ENCODE measurements at regions not wholly inside any gene's neighbourhood (a gene's known extent, or its start where the extent isn't known, plus 50 kb on each side); places are given as distances from the start of the nearest gene placed in this dataset.

GRCh38 chr1:39149509-39149908, 55.0 kb upstream of the MACF1 start:
- TF ChIP-seq, protein P1, sequence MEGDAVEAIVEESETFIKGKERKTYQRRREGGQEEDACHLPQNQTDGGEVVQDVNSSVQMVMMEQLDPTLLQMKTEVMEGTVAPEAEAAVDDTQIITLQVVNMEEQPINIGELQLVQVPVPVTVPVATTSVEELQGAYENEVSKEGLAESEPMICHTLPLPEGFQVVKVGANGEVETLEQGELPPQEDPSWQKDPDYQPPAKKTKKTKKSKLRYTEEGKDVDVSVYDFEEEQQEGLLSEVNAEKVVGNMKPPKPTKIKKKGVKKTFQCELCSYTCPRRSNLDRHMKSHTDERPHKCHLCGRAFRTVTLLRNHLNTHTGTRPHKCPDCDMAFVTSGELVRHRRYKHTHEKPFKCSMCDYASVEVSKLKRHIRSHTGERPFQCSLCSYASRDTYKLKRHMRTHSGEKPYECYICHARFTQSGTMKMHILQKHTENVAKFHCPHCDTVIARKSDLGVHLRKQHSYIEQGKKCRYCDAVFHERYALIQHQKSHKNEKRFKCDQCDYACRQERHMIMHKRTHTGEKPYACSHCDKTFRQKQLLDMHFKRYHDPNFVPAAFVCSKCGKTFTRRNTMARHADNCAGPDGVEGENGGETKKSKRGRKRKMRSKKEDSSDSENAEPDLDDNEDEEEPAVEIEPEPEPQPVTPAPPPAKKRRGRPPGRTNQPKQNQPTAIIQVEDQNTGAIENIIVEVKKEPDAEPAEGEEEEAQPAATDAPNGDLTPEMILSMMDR (IDR thresholded peaks at IDR 0.05; ENCODE audit: insufficient read depth, low read length, poor library complexity, severe bottlenecking) = no peak
- H3K4me3 ChIP-seq (replicated peaks; ENCODE audit: low read depth, low read length) = no peak overlapping the region
- H3K27me3 ChIP-seq (replicated peaks; ENCODE audit: control insufficient read depth, insufficient read depth, low read length) = no peaks in the 10 kb centered on the region
- DNase-seq (ENCODE audit: extremely low read depth, insufficient read length) = no peak
- no peaks in the 10 kb centered on the region for H3K36me3 ChIP-seq (ENCODE audit: control insufficient read depth, insufficient read depth, low read length)

- no peaks in the 10 kb centered on the region for H3K27me3 ChIP-seq (replicated peaks; ENCODE audit: control insufficient read depth, insufficient read depth, low read length)
- no peaks in the 10 kb centered on the region for H3K36me3 ChIP-seq (ENCODE audit: control insufficient read depth, insufficient read depth, low read length)
- TF ChIP-seq, protein P1 (IDR thresholded peaks at IDR 0.05; ENCODE audit: insufficient read depth, low read length, poor library complexity, severe bottlenecking) = no peak
- DNase-seq (ENCODE audit: extremely low read depth, insufficient read length) = no peak
- H3K4me3 ChIP-seq (replicated peaks; ENCODE audit: low read depth, low read length) = no peak overlapping the region
Measured at GRCh38 chr1:39150779-39151178, 53.7 kb upstream of the MACF1 start.

- Histone ChIP-seq H3K36me3 (ENCODE audit: control insufficient read depth, insufficient read depth, low read length) (no peaks in the 10 kb centered on the region), H3K27me3 (replicated peaks; ENCODE audit: control insufficient read depth, insufficient read depth, low read length) (no peaks in the 10 kb centered on the region), H3K4me3 (replicated peaks; ENCODE audit: low read depth, low read length) (no peak overlapping the region)
- no peak for DNase-seq (ENCODE audit: extremely low read depth, insufficient read length)
- TF ChIP-seq, protein P1 (IDR thresholded peaks at IDR 0.05; ENCODE audit: insufficient read depth, low read length, poor library complexity, severe bottlenecking) = no peak
Measured at GRCh38 chr1:39151267-39151666, 53.2 kb upstream of the MACF1 start.

- DNase-seq (ENCODE audit: extremely low read depth, insufficient read length) = no peak
- TF ChIP-seq, protein P1 (IDR thresholded peaks at IDR 0.05; ENCODE audit: insufficient read depth, low read length, poor library complexity, severe bottlenecking) = no peak
- no peaks in the 10 kb centered on the region for H3K27me3 ChIP-seq (replicated peaks; ENCODE audit: control insufficient read depth, insufficient read depth, low read length)
- no peak overlapping the region for H3K4me3 ChIP-seq (replicated peaks; ENCODE audit: low read depth, low read length)
- no peaks in the 10 kb centered on the region for H3K36me3 ChIP-seq (ENCODE audit: control insufficient read depth, insufficient read depth, low read length)
Measured at GRCh38 chr1:39152923-39153322, 51.6 kb upstream of the MACF1 start.

DNA sequence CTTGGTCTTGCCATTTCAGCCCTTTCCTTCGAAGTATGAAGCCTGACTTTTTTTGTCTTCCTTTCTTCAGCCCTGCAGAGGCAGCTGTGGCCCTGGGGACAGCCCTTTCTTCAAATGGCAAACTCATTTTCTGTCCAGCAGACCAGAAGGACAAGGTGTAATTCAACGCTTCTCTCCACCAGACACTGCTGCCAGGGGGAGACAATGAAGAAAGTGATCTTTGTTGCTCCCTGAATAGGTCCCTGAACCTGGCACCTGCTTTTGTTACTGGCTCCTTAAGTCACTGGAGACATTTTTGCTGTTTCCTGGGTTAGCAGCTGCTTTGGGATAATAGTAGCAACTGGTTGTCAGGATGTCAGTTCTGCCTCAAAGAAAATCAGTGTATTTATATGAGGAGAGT, 50.8 kb upstream of the MACF1 start:
- Histone ChIP-seq H3K36me3 (ENCODE audit: control insufficient read depth, insufficient read depth, low read length) (no peaks in the 10 kb centered on the region), H3K27me3 (replicated peaks; ENCODE audit: control insufficient read depth, insufficient read depth, low read length) (no peaks in the 10 kb centered on the region), H3K4me3 (replicated peaks; ENCODE audit: low read depth, low read length) (no peak overlapping the region)
- no peak for DNase-seq (ENCODE audit: extremely low read depth, insufficient read length)
- TF ChIP-seq, protein P1 (IDR thresholded peaks at IDR 0.05; ENCODE audit: insufficient read depth, low read length, poor library complexity, severe bottlenecking) = no peak

Measured in GM06990 (cell line).